SU-DHL-6 (cell line): ENCODE measurements at regions not wholly inside any gene's neighbourhood (a gene's known extent, or its start where the extent isn't known, plus 50 kb on each side); places are given as distances from the start of the nearest gene placed in this dataset.
A peak's percentile ranks its signal among the peaks of the same experiment; 100 is the strongest.
"Not testable (repeated sequence)": the region's sequence is repeated elsewhere in the genome, so short reads cannot be mapped to it uniquely, and the experiment has no call there.

Source experiments
- H2AFZ ChIP-seq: fragments of 200-600 bp; sonication (generic); 2 replicates; pipeline ENCODE4 v1.6.1; 2014; ENCODE audit warnings: low read depth, mild to moderate bottlenecking, moderate library complexity, mixed read lengths, antibody characterized with exemption, low read length; ENCODE audit not compliant: severe bottlenecking
- H3F3A ChIP-seq: fragments of 200-600 bp; shearing (Covaris generic); 2 replicates; pipeline ENCODE4 v1.6.0; 2016; ENCODE audit warnings: antibody characterized with exemption, mild to moderate bottlenecking; ENCODE audit not compliant: insufficient read depth
- H3K27ac ChIP-seq: fragments of 200-600 bp; sonication (generic); 2 replicates; pipeline ENCODE4 v1.5.1; 2016; ENCODE audit warnings: low read depth, mild to moderate bottlenecking, low read length, moderate library complexity, mixed read lengths
- H3K27me3 ChIP-seq: fragments of 200-600 bp; sonication (generic), shearing (Covaris generic); 2 replicates; pipeline ENCODE4 v1.6.0; 2014; ENCODE audit warnings: mild to moderate bottlenecking, low read length
- H3K36me3 ChIP-seq: fragments of 200-600 bp; sonication (generic); 2 replicates; pipeline ENCODE4 v1.6.1; 2014; ENCODE audit warnings: mild to moderate bottlenecking, low read length, mixed read lengths
- H3K4me2 ChIP-seq: fragments of 300-600, 200-600 bp; shearing (Covaris generic), sonication (generic); 2 replicates; pipeline ENCODE4 v1.6.0; 2014; ENCODE audit warnings: low read length, low read depth, mild to moderate bottlenecking; ENCODE audit not compliant: poor library complexity, severe bottlenecking
- H3K4me3 ChIP-seq: fragments of 200-600 bp; sonication (generic); 2 replicates; pipeline ENCODE4 v1.5.1; 2014; ENCODE audit warnings: antibody characterized with exemption, low read length, mild to moderate bottlenecking, mixed read lengths; ENCODE audit not compliant: insufficient read depth, poor library complexity, severe bottlenecking
- H3K79me2 ChIP-seq: fragments of 200-600 bp; sonication (generic); 2 replicates; pipeline ENCODE4 v1.6.1; 2014; ENCODE audit warnings: mild to moderate bottlenecking, low read length, moderate library complexity; ENCODE audit not compliant: insufficient read depth
- H3K9ac ChIP-seq: fragments of 200-600 bp; sonication (generic); 2 replicates; pipeline ENCODE4 v1.7.0; 2014; ENCODE audit warnings: mild to moderate bottlenecking, low read length
- H3K9me2 ChIP-seq: fragments of 200-600 bp; sonication (generic); replicated peaks from 2 replicates; pipeline ENCODE4 v1.6.1; 2014; ENCODE audit warnings: low read length; ENCODE audit not compliant: insufficient read depth
- H3K9me3 ChIP-seq: fragments of 200-600 bp; sonication (generic); 2 replicates; pipeline ENCODE4 v1.6.1; 2014; ENCODE audit warnings: low read length, mixed read lengths; ENCODE audit not compliant: insufficient read depth
- H4K20me1 ChIP-seq: fragments of 200-600 bp; sonication (generic); 2 replicates; pipeline ENCODE4 v1.6.1; 2014; ENCODE audit warnings: low read depth, mild to moderate bottlenecking, antibody characterized with exemption, low read length, moderate library complexity, mixed read lengths
- EZH2phosphoT487 ChIP-seq: fragments of 200-600 bp; sonication (generic), shearing (Covaris generic); conservative IDR thresholded peaks from 2 replicates; pipeline ENCODE4 v1.6.1; 2018; ENCODE audit warnings: mild to moderate bottlenecking, antibody characterized with exemption, low read length, moderate library complexity, mixed read lengths
- TF ChIP-seq, protein P1 (sequence below): fragments of 200-600 bp; sonication (generic); IDR thresholded peaks from one replicate; pipeline ENCODE4 v1.5.1; 2017; ENCODE audit warnings: antibody characterized with exemption, mild to moderate bottlenecking, low read length, moderate library complexity; ENCODE audit not compliant: insufficient read depth, poor library complexity, severe bottlenecking

DNA sequence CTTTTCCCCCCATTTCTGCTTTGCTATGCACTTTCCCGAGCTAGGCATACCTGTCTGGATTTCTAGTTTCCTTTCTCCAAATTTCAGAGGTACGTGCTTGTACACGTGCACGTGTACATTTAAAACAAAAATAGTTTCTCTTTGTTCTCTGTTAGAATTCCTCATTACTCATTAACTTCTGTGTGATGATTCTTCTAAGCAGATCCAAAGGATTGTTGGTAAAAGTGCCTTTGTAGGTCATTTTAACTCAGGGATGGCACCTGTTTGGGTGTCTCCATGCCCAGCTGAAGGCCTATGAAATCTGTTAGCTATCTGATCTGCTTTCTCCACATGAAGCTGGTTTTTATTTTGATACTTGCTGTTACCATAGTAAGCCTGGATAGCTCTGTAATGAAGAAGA is 264.3 kb downstream of the LPIN1 start:
- peak overlapping the region; percentile 98 for H3K4me2 ChIP-seq
- peaks cover 11% of the 10 kb centered on the region; the same call in 1 of the 2 replicates for H3K79me2 ChIP-seq
- no peaks in the 10 kb centered on the region for H3K27me3 ChIP-seq
- peaks cover 66% of the 10 kb centered on the region for H3F3A ChIP-seq
- peak overlapping the region; percentile 67 for H3K9ac ChIP-seq
- H3K36me3 ChIP-seq, result no peaks in the 10 kb centered on the region
- H2AFZ ChIP-seq, result no peak overlapping the region
- no peaks in the 10 kb centered on the region for H4K20me1 ChIP-seq
- H3K4me3 ChIP-seq, result no peak overlapping the region
- H3K9me2 ChIP-seq, result no peaks in the 10 kb centered on the region
- no peaks in the 10 kb centered on the region for H3K9me3 ChIP-seq
- peak overlapping the region; percentile 97 for H3K27ac ChIP-seq
- TF ChIP-seq, protein P1, sequence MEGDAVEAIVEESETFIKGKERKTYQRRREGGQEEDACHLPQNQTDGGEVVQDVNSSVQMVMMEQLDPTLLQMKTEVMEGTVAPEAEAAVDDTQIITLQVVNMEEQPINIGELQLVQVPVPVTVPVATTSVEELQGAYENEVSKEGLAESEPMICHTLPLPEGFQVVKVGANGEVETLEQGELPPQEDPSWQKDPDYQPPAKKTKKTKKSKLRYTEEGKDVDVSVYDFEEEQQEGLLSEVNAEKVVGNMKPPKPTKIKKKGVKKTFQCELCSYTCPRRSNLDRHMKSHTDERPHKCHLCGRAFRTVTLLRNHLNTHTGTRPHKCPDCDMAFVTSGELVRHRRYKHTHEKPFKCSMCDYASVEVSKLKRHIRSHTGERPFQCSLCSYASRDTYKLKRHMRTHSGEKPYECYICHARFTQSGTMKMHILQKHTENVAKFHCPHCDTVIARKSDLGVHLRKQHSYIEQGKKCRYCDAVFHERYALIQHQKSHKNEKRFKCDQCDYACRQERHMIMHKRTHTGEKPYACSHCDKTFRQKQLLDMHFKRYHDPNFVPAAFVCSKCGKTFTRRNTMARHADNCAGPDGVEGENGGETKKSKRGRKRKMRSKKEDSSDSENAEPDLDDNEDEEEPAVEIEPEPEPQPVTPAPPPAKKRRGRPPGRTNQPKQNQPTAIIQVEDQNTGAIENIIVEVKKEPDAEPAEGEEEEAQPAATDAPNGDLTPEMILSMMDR, result peak; percentile 7
- TF ChIP-seq EZH2phosphoT487, result no peak

DNA sequence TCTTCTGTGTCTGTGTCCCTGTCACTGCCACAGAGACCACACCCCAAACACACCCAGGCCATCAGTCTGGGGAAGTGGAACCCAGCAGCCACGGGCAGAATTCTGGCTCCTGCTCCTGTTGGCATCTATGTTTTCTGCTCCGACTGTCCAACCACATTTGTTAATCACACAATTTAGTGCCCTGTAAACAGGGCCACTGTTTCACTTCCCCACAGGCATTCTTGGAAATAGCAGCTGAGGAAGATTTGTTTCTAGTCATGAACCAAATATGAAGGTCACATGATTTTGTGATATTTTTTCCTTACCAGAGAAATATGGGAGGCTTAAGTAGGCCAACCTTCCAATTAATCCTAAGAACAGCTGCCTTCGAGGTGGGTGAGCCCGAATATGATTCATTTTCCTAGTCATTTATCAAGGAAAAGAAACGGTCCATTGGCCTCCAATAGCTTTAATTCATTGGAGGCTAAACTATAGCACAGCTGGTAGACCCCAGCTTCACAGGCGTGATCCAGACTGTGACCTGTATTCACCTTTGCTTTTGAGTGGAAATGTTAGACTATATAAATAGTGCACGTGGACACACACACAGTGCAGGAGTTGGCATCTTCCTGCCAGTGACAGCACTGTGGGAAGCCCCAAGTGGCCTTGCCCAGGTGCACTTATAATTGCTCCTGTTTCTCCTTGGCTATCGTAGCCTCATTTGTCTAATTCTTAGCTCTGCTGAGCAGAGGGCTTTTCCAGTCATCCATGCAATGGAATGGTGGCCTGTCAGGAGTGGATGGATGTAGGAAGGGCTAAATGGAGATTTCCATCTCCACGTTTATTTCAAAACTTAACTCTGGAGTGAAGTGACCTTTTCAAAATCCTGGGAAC is 267.9 kb downstream of the LPIN1 start:
- Histone ChIP-seq H3K9ac (peak overlapping the region; percentile 16; the same call in 1 of the 2 replicates), H3K27me3 (no peaks in the 10 kb centered on the region), H2AFZ (no peak overlapping the region), H4K20me1 (no peaks in the 10 kb centered on the region), H3K79me2 (peaks cover 8% of the 10 kb centered on the region; the same call in 1 of the 2 replicates), H3K9me3 (no peaks in the 10 kb centered on the region), H3K4me3 (no peak overlapping the region), H3K4me2 (peak overlapping the region; percentile 20), H3K36me3 (peaks cover 3% of the 10 kb centered on the region; the same call in 1 of the 2 replicates), H3K27ac (peak overlapping the region; percentile 97), H3K9me2 (no peaks in the 10 kb centered on the region), H3F3A (peaks cover 43% of the 10 kb centered on the region)
- TF ChIP-seq EZH2phosphoT487, result no peak
- TF ChIP-seq, protein P1, result no peak

DNA sequence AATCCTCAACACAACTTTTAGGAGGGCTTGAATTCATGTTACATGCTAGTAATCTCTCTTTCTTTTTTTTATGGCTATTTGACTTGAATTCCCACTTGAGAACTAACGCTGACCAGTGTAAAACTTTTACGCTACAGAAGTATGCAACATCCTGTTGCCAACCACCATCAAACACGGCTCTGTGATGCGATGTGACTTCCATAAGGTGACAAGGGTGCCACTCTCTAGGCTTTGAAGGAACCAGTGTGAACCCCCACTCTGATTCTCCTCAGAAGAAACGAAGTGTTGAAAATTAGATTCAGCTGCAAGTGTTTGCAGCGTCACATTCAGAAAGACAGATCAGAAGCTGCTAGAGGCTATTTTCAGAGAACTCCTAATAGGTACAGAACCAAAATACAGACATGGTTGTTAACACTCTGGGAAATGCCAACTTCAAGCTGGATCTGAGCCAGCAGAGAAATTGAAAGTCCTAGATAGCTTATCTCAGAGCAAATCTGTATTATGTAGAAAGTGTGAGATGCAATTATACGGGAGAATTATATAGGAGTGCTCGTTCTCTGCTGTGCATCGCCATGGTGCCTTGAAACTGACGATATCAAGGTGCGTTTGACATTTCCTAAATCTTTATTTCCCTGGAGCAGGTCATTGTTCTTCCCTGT is 271.2 kb downstream of the LPIN1 start:
- H4K20me1 ChIP-seq, result no peaks in the 10 kb centered on the region
- no peaks in the 10 kb centered on the region for H3K27me3 ChIP-seq
- no peak overlapping the region for H3K4me2 ChIP-seq
- H3K9me3 ChIP-seq, result peaks cover 29% of the 10 kb centered on the region; the same call in 1 of the 2 replicates
- peaks cover 22% of the 10 kb centered on the region for H3F3A ChIP-seq
- no peak overlapping the region for H2AFZ ChIP-seq
- no peaks in the 10 kb centered on the region for H3K9me2 ChIP-seq
- peaks cover 29% of the 10 kb centered on the region for H3K36me3 ChIP-seq
- H3K27ac ChIP-seq, result peak overlapping the region; percentile 36; the same call in 1 of the 2 replicates
- no peaks in the 10 kb centered on the region for H3K79me2 ChIP-seq
- H3K4me3 ChIP-seq, result no peak overlapping the region
- TF ChIP-seq EZH2phosphoT487, result no peak
- TF ChIP-seq, protein P1, result no peak
- no peak overlapping the region for H3K9ac ChIP-seq

DNA sequence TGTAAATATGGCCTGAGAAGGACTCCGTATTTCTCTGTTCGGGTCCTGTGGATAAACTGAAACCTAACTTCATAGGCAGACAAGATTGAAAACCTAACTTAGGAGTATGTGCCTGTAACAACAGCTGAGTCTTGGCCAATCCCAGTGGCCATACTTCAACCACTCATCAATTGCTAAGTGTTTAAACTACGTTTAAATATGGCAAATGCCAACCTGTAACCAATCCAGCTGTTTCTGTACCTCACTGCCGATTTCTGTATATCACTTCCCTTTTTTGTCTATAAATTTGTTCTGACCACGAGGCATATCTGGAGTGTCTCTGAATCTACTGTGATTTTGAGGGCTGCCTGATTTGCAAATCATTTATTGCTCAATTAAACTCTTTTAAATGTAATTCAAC is 272.3 kb downstream of the LPIN1 start:
- peaks cover 15% of the 10 kb centered on the region for H3F3A ChIP-seq

More for the DNA sequence above, 272.3 kb downstream of the LPIN1 start:
- Histone ChIP-seq H3K9me3 (peaks cover 29% of the 10 kb centered on the region; the same call in 1 of the 2 replicates), H3K36me3 (peaks cover 30% of the 10 kb centered on the region)
- H3K4me2 ChIP-seq, H3K79me2 ChIP-seq, H2AFZ ChIP-seq, H3K27me3 ChIP-seq, H3K9me2 ChIP-seq, H3K4me3 ChIP-seq, H4K20me1 ChIP-seq, H3K9ac ChIP-seq, H3K27ac ChIP-seq: not testable (repeated sequence)
